ENCODE measurements at regions not wholly inside any gene's neighbourhood (a gene's known extent, or its start where the extent isn't known, plus 50 kb on each side); places are given as distances from the start of the nearest gene placed in this dataset.
A peak's percentile ranks its signal among the peaks of the same experiment; 100 is the strongest.

GRCh38 chr17:65446838-65447526 lies 114.5 kb downstream of the AXIN2 start:
- FAIRE-seq (no peak), DNase-seq (ENCODE audit: insufficient read length, low spot score) (no peak)

GRCh38 chr17:65446043-65446442 lies 115.4 kb downstream of the AXIN2 start:
- no peak for FAIRE-seq
- no peak for DNase-seq (ENCODE audit: insufficient read length, low spot score)

- FAIRE-seq (no peak), DNase-seq (ENCODE audit: insufficient read length, low spot score) (no peak)
Measured at GRCh38 chr17:65444049-65444448, 117.4 kb downstream of the AXIN2 start.

DNA sequence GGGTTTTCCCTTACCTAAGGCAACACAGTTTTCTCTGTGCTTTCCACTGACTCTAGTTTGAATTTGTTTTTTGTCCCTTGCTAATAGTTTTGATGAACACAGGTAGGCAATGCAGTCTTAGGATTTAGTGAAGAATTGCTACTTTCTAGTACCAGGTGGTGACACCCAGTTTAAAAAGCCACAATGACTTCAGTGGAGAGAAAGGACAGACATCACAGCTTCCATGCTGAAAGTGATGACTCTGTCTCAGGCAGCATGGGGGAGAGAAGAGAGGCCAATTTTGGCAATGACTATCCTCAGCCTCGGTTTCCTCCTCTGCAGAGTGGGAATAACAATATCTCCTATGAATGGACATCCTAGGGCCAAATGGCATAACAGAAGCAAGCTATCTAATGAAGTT lies 118.8 kb downstream of the AXIN2 start:
- DNase-seq (ENCODE audit: insufficient read length, low spot score) (no peak), FAIRE-seq (peak; percentile 36)

GRCh38 chr17:65442250-65442649 lies 119.2 kb downstream of the AXIN2 start:
- FAIRE-seq (peak; percentile 90), DNase-seq (ENCODE audit: insufficient read length, low spot score) (no peak)

DNA sequence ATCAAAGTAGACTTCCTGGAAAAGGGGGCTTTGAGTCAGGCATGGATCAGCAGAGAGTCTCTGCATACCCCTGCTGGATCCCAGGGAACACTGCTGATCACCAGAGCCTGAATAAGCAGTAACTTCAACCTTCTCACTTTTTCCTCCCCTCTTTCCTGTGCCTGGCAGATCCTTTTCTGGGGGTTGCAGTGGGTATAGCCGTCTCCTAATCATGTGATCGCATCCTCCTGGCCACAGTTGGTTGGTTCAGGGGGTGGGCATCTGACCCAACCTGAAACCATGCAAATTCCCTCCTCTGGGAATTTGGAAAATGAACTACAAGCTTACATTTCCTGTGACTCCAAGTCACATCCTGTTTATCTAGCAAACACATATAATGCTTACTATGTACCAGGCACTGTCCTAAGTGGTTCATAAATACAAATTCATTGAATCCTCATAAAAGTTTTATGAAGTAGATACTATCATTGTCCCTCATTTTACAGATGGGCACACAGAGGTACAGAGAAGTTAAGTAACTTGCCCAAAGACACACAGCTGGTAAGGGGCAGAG lies 120.3 kb downstream of the AXIN2 start:
- DNase-seq (ENCODE audit: insufficient read length, low spot score) = no peak
- no peak for FAIRE-seq

DNA sequence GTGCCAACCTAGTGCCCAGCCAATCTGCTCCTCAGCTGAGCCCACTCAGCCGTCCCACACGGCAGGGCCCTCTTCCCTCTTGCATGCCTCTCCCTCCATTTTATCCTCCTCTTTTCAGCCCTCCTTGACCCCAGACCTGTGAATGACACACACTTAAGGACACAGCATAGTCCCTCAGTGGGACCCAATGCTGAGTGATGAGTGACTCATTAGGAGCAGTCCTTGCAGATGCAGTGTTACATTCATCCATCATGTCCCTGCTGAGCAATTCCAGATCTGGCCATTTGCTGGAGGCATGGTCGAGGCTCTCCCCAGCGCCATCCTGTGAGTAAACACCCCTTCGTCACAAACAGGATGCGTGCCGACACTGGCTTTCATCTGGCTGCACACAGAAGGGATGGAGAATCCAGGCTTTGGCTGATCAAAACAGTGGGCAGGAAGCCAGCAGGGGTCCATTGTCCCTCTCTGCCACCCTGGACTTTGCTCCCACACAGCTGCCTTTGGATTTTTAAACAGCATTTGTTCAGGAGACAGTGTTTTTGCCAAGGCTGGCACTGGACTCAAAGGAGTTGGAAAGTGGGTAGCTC lies 122.6 kb downstream of the AXIN2 start:
- FAIRE-seq (peak; percentile 85), DNase-seq (ENCODE audit: insufficient read length, low spot score) (peak; percentile 53)

DNA sequence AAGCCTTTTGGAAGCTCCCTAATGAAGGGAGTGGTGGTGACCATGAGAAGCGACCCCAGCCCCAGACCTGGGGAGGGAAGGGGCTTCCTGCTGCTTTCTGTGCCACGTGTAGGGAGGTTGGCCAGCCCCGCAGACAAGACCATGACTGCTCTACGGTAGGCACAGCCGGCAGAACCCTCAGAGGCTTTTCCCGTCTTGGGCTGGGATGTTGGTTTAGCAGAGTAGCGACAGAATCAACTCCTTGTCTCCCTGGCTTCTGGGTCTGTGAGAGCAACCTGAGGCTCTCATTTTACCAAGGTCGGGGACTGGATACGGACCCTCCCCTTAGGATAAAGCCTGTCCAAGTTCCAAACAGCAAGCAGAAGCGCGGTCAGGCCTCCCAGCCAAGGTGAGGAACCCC lies 123.3 kb downstream of the AXIN2 start:
- DNase-seq (ENCODE audit: insufficient read length, low spot score) (no peak), FAIRE-seq (no peak)

DNA sequence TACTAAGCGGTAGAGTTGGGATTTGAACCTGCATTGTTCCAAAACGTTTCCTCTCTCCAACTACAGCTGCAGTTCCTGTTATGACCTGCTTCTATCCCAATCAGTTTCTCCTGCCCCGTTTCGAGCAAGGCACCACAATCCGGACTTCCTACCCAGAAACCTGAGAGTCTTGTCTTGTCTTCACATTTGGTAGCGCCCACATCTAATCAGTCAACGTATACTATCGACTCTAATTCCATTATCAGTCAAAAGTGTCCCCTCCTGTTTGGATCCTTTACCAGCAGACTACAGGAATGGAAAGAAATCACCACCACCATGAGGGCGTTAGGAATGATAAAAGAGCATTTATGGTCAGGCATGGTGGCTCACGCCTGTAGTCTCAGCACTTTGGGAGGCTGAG lies 124.6 kb downstream of the AXIN2 start:
- no peak for FAIRE-seq
- no peak for DNase-seq (ENCODE audit: insufficient read length, low spot score)

DNA sequence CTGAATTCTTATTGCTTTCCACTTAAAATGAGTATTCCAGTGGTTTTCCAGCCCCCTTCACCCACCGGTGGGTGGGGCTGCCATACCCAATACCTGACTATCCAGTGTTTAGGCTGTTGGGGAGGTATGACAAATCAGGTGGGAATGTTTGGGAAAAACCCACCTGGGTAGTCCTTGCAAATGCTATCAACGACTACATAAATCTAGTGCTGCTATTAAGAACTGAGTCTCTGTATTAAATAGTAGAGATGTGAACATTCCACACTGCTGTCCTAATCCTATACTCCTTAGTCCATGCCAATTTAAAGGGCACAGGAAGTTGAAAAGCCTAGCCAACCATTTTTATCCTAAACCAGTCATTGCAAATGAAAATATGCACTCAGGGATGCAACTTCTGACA lies 126.6 kb downstream of the AXIN2 start:
- no peak for DNase-seq (ENCODE audit: insufficient read length, low spot score)
- no peak for FAIRE-seq

DNA sequence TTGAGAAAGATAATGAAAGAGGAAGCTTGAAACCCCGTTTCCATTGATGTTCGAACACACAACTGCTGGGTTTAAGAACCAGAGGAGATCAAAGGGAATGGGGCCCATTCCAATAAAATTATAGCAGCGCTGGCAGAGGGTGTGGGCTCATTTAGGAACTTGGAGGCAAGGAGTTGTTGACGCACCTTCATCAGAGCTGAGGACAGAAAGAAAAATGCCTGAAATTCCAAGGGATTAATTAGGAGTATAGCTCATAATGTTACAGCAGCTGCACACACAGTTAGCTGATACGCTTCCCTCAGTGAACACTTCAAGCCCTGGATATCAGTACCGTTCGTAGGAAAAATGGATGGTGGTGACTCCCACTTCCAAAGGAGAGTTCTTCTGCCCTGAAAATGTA lies 127.2 kb downstream of the AXIN2 start:
- DNase-seq (ENCODE audit: insufficient read length, low spot score) (no peak), FAIRE-seq (no peak)

GRCh38 chr17:65433592-65433991 lies 127.9 kb downstream of the AXIN2 start:
- DNase-seq (ENCODE audit: insufficient read length, low spot score) = no peak
- no peak for FAIRE-seq

- FAIRE-seq (no peak), DNase-seq (ENCODE audit: insufficient read length, low spot score) (no peak)
Measured at GRCh38 chr17:65433157-65433556, 128.3 kb downstream of the AXIN2 start.

DNA sequence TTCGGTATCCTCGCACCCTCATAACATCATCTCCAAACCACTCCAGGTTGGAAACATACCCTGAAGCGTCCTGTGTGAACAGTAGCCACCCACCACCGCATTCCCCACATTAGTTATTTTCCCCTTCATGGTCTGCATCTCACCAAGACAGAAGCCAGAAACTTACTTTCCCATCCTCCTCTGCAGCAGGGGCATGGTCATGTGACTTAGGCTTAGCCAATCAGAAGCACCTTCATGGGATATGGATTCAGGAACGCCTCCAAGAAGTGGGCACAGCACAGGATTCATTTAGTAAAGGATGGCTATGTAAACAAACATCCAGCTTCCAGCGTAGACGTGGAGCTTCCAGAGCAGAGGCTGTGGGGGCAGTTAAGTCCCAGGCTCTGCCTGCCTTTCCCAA lies 130.3 kb downstream of the AXIN2 start:
- DNase-seq (ENCODE audit: insufficient read length, low spot score) (no peak), FAIRE-seq (peak; percentile 4)

GRCh38 chr17:65430209-65430833 lies 131.1 kb downstream of the AXIN2 start:
- FAIRE-seq (no peak), DNase-seq (ENCODE audit: insufficient read length, low spot score) (no peak)

DNA sequence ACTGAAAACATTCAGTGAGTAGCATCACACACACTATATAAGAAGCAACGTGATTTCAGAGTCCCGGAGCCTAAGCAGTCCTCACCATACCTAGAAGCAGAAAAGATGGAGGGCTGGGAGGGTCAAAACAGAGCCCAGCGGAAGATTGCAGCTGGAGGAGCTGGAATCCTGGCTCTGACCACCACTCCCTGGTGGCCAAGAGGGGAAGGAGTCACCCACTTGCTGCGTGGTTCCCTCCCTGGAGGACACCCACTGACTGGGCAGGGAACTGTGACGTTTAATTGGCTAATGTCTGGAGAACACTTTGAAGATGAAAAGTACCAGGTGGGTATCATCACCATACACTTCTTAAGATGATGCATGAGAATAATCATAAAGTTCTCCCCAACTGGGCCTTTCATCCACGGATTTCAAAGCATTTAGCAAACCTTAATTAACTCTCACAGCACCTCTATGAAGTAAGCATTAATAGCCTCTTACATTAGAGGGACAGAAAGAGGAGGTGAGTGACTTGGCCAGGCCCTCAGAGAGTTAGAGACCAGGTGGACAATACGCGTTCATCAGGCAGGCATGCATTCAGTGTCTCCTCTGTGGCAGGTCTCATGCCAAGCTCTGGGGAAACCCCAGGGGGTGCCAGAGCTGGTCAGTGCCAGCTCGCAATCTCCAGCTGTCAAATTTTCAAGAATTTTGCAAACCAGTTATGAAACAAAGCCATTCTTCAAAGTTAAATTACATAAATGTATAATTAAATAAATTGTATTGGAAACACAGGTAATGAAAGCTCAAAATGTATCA lies 137.9 kb downstream of the AXIN2 start:
- FAIRE-seq = no peak
- no peak for DNase-seq (ENCODE audit: insufficient read length, low spot score)

DNA sequence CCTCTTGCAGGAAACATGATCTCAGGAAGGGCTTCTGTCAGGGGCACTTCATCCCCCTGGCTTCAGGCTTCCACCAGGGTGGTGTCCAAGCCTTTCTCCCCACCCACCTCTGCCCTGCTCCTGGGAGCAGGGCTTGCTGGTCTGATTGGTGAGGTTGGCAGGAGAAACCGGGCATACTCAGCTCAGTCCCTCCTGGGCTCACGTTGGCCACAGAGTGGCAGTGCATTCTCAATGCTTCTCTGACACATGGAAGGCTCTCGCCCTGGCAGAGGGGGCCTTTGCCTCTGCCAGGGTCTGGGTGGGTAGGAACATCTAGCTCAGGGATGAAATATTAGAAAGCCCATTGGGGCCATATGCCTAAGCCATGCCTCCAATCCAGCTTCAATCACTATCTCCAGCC lies 142.8 kb downstream of the AXIN2 start:
- FAIRE-seq = peak; percentile 83
- DNase-seq (ENCODE audit: insufficient read length, low spot score) = no peak

GRCh38 chr17:65417406-65418221 lies 143.8 kb downstream of the AXIN2 start:
- no peak for FAIRE-seq
- no peak for DNase-seq (ENCODE audit: insufficient read length, low spot score)

GRCh38 chr17:65415991-65416390 lies 145.5 kb downstream of the AXIN2 start:
- FAIRE-seq = no peak
- no peak for DNase-seq (ENCODE audit: insufficient read length, low spot score)

GRCh38 chr17:65413390-65413789 lies 148.1 kb downstream of the AXIN2 start:
- FAIRE-seq (no peak), DNase-seq (ENCODE audit: insufficient read length, low spot score) (no peak)
